ENCODE measurements at regions not wholly inside any gene's neighbourhood (a gene's known extent, or its start where the extent isn't known, plus 50 kb on each side); places are given as distances from the start of the nearest gene placed in this dataset.

DNA sequence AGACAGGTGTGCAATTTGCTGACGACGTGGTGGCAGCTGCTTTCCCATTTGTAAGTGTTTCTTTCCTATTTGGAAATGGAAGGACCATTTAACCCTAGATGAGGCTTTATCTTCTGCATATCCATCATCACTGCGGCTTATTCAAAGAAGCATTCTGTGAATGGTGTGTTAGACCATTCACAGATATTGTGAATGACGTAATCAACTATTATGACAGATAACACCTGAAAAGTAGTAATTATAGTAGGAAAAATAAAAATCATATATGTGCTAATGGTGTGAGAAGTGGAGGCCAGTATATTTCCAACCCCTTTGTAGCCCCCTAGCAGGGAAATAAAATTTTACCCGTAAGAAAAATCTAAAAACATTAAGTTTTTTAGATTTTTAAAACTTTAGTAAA, 424.5 kb upstream of the CRIM1 start (continued):
- TF ChIP-seq, protein P1, sequence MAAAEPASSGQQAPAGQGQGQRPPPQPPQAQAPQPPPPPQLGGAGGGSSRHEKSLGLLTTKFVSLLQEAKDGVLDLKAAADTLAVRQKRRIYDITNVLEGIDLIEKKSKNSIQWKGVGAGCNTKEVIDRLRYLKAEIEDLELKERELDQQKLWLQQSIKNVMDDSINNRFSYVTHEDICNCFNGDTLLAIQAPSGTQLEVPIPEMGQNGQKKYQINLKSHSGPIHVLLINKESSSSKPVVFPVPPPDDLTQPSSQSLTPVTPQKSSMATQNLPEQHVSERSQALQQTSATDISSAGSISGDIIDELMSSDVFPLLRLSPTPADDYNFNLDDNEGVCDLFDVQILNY (CRISPR knock-in tag; IDR thresholded peaks at IDR 0.05), result no peak
- TF ChIP-seq TP53 (CRISPR knock-in tag; IDR thresholded peaks at IDR 0.05) (no peak), NFE2L1 (CRISPR knock-in tag; IDR thresholded peaks at IDR 0.05) (no peak), FOXP1 (CRISPR knock-in tag; IDR thresholded peaks at IDR 0.05; ENCODE audit: borderline replicate concordance) (no peak), GTF2I (CRISPR knock-in tag; conservative IDR thresholded peaks at IDR 0.05) (no peak)

DNA sequence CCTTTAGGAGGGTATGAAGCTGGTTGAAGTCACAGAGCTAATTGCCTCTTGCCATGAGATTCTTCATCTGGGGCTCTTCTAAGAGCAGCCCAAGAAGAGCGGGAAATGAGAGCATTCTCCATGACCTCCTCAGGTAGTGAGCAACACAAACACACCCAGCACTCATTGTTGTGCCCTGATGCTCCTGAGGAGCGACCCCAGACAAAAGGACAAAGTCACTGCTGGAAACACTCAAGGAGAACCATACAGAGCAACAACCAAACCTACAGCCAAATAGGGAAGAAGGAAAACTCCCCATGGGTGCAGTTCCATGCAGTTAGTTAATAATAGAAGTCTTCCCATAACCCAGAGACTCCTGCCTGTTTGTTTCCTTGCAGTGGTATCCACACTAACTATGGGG, 426.0 kb upstream of the CRIM1 start:
- H3K4me3 Mint-ChIP-seq, result no peak overlapping the region
- H3K4me1 Mint-ChIP-seq, result no peaks in the 10 kb centered on the region; the same call in 1 of the 2 replicates
- no peaks in the 10 kb centered on the region for H3K9me3 Mint-ChIP-seq
- no peak for TF ChIP-seq GRHL2 (CRISPR knock-in tag; IDR thresholded peaks at IDR 0.05; ENCODE audit: insufficient replicate concordance, severe bottlenecking)
- no peak for TF ChIP-seq FOXP1 (CRISPR knock-in tag; IDR thresholded peaks at IDR 0.05; ENCODE audit: borderline replicate concordance)
- TF ChIP-seq ZNF232 (CRISPR knock-in tag; IDR thresholded peaks at IDR 0.05), result no peak
- TF ChIP-seq, protein P2, sequence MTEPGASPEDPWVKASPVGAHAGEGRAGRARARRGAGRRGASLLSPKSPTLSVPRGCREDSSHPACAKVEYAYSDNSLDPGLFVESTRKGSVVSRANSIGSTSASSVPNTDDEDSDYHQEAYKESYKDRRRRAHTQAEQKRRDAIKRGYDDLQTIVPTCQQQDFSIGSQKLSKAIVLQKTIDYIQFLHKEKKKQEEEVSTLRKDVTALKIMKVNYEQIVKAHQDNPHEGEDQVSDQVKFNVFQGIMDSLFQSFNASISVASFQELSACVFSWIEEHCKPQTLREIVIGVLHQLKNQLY (CRISPR knock-in tag; IDR thresholded peaks at IDR 0.05), result no peak
- TF ChIP-seq TCF7 (CRISPR knock-in tag; IDR thresholded peaks at IDR 0.05; ENCODE audit: low read depth), result no peak
- H3K27ac Mint-ChIP-seq, result no peak overlapping the region
- H3K27me3 Mint-ChIP-seq (ENCODE audit: low read depth), result no peaks in the 10 kb centered on the region
- ATAC-seq (peak; percentile 75), DNase-seq (ENCODE audit: low spot score) (no peak)
- no peaks in the 10 kb centered on the region for H3K36me3 Mint-ChIP-seq
- CTCF ChIA-PET, result no interaction called here
- POLR2A ChIA-PET, result no interaction called here

DNA sequence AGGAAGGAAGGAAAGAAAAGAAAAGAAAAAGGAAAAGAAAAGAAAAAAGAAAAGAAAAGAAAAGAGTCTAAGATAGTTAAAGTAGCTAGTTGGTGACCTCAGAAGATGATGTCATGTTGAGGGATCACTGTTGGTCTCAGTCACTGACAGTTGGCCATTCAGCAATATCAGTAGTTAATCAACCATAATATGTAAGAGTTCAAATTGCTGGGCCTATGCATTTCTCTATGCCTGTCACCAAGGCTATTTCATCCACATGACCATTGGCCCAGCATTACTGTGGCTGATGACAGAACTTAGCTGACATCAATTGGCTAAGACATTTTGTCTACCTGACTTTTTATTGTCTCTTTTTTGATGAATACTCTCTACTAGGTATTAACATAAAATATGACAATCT, 435.5 kb upstream of the CRIM1 start:
- Mint-ChIP-seq H3K27ac (no peak overlapping the region), H3K27me3 (ENCODE audit: low read depth) (no peaks in the 10 kb centered on the region), H3K4me3 (no peak overlapping the region), H3K4me1 (0 out of 2 replicates have a peak, but pooled peaks cover 2% of the 10 kb centered on the region), H3K36me3 (no peaks in the 10 kb centered on the region), H3K9me3 (no peaks in the 10 kb centered on the region)
- ATAC-seq (no peak), DNase-seq (ENCODE audit: low spot score) (no peak)
- TF ChIP-seq, protein P3, sequence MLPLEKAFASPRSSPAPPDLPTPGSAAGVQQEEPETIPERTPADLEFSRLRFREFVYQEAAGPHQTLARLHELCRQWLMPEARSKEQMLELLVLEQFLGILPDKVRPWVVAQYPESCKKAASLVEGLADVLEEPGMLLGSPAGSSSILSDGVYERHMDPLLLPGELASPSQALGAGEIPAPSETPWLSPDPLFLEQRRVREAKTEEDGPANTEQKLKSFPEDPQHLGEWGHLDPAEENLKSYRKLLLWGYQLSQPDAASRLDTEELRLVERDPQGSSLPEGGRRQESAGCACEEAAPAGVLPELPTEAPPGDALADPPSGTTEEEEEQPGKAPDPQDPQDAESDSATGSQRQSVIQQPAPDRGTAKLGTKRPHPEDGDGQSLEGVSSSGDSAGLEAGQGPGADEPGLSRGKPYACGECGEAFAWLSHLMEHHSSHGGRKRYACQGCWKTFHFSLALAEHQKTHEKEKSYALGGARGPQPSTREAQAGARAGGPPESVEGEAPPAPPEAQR (CRISPR knock-in tag; IDR thresholded peaks at IDR 0.05), result no peak
- TF ChIP-seq SP1 (CRISPR knock-in tag; conservative IDR thresholded peaks at IDR 0.05) (no peak), CBFB (CRISPR knock-in tag; IDR thresholded peaks at IDR 0.05; ENCODE audit: low read depth) (no peak), ZBTB21 (CRISPR knock-in tag; IDR thresholded peaks at IDR 0.05; ENCODE audit: borderline replicate concordance) (no peak), NR3C1 (CRISPR knock-in tag; conservative IDR thresholded peaks at IDR 0.05; ENCODE audit: low read depth) (no peak)
- TF ChIP-seq, protein P4, sequence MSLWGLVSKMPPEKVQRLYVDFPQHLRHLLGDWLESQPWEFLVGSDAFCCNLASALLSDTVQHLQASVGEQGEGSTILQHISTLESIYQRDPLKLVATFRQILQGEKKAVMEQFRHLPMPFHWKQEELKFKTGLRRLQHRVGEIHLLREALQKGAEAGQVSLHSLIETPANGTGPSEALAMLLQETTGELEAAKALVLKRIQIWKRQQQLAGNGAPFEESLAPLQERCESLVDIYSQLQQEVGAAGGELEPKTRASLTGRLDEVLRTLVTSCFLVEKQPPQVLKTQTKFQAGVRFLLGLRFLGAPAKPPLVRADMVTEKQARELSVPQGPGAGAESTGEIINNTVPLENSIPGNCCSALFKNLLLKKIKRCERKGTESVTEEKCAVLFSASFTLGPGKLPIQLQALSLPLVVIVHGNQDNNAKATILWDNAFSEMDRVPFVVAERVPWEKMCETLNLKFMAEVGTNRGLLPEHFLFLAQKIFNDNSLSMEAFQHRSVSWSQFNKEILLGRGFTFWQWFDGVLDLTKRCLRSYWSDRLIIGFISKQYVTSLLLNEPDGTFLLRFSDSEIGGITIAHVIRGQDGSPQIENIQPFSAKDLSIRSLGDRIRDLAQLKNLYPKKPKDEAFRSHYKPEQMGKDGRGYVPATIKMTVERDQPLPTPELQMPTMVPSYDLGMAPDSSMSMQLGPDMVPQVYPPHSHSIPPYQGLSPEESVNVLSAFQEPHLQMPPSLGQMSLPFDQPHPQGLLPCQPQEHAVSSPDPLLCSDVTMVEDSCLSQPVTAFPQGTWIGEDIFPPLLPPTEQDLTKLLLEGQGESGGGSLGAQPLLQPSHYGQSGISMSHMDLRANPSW (CRISPR knock-in tag; conservative IDR thresholded peaks at IDR 0.05; ENCODE audit: low read depth), result no peak
- TF ChIP-seq, protein P5, sequence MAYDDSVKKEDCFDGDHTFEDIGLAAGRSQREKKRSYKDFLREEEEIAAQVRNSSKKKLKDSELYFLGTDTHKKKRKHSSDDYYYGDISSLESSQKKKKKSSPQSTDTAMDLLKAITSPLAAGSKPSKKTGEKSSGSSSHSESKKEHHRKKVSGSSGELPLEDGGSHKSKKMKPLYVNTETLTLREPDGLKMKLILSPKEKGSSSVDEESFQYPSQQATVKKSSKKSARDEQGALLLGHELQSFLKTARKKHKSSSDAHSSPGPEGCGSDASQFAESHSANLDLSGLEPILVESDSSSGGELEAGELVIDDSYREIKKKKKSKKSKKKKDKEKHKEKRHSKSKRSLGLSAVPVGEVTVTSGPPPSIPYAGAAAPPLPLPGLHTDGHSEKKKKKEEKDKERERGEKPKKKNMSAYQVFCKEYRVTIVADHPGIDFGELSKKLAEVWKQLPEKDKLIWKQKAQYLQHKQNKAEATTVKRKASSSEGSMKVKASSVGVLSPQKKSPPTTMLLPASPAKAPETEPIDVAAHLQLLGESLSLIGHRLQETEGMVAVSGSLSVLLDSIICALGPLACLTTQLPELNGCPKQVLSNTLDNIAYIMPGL (CRISPR knock-in tag; IDR thresholded peaks at IDR 0.05), result no peak
- ChIA-PET POLR2A (no interaction called here), CTCF (no interaction called here)

All from WTC11 (cell line).